CD4-positive, alpha-beta T cell treated with Interleukin-1 beta for 1 hour (primary cell): ENCODE measurements at regions not wholly inside any gene's neighbourhood (a gene's known extent, or its start where the extent isn't known, plus 50 kb on each side); places are given as distances from the start of the nearest gene placed in this dataset.

Experiments used
- DNase-seq, 2 donors: peaks; one replicate each; pipeline ENCODE4 v3.0.0-alpha.2; 2020 to 2022

DNA sequence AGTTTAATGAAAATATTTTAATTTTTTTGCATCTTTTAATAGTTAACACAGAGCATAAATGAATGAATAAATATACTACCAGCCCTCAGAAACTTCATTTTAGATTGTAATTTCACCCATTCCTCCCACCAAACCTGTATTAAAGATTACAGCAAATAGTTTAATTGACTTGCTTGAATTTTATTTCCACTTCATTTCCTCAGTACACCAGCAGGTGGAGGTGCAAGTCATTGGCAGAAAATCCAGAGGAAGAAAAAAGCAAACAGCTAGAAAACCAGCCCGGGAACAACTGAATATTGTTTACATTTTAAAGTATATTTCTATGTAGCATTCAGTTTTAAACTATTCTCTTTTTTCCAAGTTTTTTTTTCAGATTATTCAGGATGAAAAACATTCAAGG is 177.8 kb downstream of the OLFM4 start:
- no peak for DNase-seq

- no peak for DNase-seq
These were observed 178.9 kb downstream of the OLFM4 start for GRCh38 chr13:53207556-53207955.

- no peak for DNase-seq
These were observed 185.8 kb downstream of the OLFM4 start for GRCh38 chr13:53214433-53214832.

- no peak for DNase-seq
These were observed 186.9 kb downstream of the OLFM4 start for GRCh38 chr13:53215563-53215962.

DNA sequence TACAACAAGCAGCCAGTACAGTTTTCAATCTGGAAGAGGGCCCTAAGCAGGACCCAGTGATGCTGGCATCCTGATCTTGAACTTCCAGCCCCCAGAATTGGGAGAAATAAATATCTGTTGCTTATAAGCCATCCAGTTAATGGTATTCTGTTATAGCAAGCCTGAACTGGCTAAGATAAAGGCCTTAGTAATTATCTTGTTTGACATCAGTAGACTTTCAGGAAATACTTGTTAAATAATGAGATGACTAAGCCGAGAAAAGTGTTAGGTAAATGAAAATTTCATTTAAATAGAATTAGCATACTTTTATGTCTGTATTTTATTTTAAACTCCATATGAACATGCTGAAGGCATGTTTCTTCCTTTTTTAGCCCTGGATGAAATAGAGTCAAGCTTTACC is 188.2 kb downstream of the OLFM4 start:
- DNase-seq: no peak

DNA sequence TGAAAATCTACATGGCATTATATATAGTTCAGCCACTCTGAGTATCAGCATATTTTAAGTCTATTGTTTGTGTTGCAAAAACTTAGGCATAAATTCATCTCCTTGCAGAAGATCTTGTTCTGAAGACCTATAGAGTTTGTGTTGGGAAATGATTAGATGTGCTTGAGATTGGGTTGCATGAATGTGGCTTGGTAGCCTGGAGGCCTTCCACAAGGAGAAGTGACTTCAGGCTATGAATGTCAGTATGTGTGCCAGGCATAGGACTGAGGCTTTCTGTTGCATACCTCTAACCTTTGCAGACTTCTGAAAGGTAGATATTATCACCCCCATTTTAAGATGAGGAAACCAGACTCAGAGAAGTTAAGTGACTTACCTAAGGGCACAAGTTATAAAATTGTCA is 188.6 kb downstream of the OLFM4 start:
- no peak for DNase-seq

GRCh38 chr13:53220038-53220437 is 191.4 kb downstream of the OLFM4 start:
- DNase-seq: no peak

DNA sequence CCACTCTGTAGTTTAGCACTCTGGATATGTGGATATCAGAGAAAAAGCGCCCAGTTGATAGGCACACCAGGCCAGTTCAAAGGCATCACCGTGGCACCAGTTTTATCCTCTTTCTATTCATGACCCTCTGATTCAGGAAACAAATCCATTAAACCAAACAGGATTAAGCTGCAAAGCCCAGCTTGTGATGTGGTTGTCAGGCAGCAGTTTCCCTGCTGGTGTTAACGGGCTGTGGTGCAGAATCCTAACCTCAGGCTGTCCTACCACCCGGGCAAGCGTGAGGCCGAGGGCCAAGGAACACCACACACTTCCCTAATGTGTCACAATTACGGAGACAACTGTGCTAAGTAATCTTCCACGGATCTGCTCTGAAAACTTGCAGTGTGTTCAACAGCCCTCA is 209.1 kb downstream of the OLFM4 start:
- no peak for DNase-seq

GRCh38 chr13:53238261-53238660 is 209.6 kb downstream of the OLFM4 start:
- DNase-seq: no peak

- no peak for DNase-seq
These were observed 211.9 kb downstream of the OLFM4 start for GRCh38 chr13:53240401-53241025.

DNA sequence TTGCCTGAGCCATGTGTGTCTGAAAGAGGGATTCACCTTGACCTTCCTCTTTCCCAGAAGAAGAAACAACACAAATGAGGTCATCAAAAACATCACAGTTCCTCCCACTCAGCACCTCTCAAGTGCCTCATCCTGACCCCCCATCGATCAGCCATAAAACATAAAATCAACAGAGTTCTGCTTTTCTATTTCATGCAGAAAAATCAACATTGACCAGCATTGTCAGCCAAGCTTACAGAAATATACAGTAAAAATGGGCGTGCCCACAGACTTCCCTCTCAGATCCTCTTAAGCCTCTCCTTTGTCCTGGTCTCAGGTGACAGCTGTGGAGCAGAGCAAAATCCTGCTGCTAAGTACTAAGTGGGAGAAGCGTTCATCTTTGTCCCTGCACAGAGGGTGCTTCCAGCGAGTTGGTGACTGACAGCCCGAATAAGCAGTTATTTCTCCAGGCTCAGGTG is 213.3 kb downstream of the OLFM4 start:
- no peak for DNase-seq

DNA sequence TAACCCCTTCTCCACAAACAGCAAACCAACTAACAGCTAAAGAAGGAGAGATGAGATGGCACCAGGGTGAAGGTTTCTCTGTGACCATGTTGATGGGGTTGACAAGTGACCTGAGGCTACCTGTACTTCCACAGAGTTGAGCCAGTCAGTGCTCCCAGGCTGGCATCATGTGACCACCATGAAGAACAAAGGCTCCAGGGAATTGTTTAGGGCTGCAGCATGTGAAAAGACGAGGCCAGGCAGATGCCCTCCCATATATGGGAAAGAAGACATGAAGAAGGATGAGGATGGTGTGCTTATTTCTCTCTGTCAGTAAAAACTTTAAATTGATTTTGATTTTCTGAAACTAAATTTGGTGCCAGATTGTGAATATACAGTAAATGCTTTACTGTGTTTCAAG is 220.6 kb downstream of the OLFM4 start:
- DNase-seq: no peak

- peak in 1 of 2 donors; percentile 34 for DNase-seq
These were observed 221.8 kb downstream of the OLFM4 start for GRCh38 chr13:53250272-53250875.

DNA sequence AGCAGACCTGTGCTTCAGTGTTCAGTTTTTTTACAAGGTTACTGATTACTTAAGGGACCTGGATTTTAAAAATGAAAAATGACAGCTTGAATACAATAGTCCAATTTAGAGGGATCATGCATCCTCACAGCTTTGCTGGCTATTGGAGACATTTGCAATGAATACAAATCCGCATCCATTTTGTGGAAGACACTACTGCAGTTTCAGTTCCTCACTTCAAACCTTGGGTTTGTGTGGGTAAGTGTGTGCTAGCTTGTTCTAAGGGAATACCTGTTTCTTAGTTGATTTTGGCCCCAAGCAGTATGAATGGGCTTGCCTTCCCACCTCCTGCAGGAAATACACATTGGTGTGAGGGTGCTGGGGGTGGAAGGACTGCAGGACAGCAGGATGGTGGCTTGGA is 222.4 kb downstream of the OLFM4 start:
- DNase-seq: no peak

- no peak for DNase-seq
These were observed 225.9 kb downstream of the OLFM4 start for GRCh38 chr13:53254500-53254899.

DNA sequence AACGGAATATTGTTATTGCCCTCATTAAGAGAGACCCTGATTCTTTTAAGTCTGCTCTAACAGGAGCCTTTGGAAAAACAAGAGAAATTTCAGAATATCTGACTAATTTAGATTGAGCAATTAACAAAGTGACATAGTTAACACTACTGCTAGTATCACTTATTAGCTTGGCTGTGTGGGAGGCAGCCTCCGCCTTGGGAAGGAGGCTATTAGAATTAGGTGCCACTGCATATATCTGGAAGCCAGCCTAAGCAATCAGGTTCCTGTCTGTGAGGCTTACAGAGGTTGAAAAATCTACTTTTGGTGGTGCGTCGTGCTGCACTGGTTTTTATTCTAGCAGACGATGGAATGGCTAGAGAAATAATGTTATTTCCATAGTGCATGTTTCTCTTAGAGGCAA is 227.2 kb downstream of the OLFM4 start:
- DNase-seq: no peak

- no peak for DNase-seq
These were observed 232.0 kb downstream of the OLFM4 start for GRCh38 chr13:53260594-53260993.

- no peak for DNase-seq
These were observed 236.3 kb downstream of the OLFM4 start for GRCh38 chr13:53264751-53265385.

DNA sequence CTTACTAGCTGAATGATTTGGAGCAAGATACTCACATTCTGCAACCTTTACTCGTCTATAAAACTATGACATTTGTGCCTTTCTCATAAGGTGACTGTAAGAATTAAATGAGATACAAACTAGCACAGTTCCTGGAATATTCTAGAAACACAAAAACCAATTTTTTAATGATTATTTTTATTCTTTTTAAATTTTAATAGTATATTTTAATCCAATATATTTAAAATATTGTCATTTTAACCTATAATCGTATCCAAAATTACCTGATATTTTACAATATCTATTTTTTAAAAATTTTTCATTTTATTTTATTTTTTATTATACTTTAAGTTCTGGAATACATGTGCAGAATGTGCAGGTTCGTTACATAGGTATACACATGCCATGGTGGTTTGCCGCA is 238.1 kb downstream of the OLFM4 start:
- DNase-seq: no peak

DNA sequence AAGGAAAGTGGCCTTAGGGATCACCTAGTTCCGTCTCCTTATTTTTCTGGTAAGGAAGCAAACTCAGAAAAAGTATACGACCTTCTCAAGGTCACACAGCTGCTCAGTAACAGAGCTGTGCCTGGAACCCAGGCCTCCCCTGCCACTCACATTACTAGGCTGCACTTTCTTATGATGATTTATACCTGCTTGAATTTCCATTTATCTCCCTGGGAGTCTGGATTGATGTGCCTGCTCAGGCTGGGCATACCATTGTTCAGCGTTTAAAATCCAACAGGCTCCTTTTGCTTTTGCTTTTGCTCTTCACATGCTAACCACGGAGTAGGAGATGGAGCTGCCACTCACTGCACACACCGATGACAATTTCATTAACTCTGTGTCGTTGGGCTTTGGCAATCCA is 241.0 kb downstream of the OLFM4 start:
- no peak for DNase-seq

- DNase-seq: no peak
These were observed 244.3 kb downstream of the OLFM4 start for GRCh38 chr13:53272873-53273272.

GRCh38 chr13:53276265-53276664 is 247.7 kb downstream of the OLFM4 start:
- DNase-seq: no peak

DNA sequence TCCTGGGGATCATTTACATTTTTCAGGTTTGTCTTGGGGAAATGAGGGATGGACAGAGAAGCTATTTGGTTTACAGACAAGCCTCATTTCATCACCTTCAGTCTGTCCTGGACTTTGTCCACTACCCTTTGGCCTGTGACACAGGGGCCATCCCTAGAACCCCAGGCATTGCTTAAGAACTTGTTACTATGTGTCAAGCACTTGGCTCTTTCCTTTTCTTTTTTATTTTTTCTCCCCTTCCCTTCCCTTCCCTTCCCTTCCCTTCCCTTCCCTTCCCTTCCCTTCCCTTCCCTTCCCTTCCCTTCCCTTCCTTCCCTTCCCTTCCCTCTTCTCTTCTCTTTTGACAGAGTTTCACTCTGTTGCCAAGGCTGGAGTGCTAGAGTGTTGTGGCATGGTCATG is 253.1 kb downstream of the OLFM4 start:
- no peak for DNase-seq

DNA sequence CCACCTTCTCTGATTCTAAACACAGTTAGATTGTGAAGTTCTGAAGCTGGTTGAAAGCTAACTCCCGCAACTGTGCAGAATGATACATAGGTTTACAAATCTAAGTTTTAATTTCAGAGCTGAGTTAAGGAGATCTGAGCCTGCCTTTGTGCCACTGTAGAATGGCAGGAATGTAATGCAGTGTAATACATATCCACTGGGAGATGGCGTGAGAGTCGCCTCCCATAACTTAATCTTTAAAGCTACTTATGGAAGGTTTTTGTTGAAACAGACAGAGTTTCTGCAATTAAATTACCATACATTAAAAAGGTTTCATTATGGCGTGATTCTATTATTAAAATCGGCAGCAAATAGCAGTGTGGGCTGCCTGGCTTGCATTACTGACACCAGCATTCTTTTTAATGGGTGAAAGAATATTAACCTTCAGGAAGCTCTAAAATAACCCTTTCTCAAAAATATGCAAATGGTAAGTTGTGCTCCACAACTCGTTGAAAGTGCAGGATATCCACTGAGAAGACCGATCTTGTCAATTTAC is 257.4 kb downstream of the OLFM4 start:
- no peak for DNase-seq
